ENCODE measurements at regions not wholly inside any gene's neighbourhood (a gene's known extent, or its start where the extent isn't known, plus 50 kb on each side); places are given as distances from the start of the nearest gene placed in this dataset.
A peak's percentile ranks its signal among the peaks of the same experiment; 100 is the strongest.

DNA sequence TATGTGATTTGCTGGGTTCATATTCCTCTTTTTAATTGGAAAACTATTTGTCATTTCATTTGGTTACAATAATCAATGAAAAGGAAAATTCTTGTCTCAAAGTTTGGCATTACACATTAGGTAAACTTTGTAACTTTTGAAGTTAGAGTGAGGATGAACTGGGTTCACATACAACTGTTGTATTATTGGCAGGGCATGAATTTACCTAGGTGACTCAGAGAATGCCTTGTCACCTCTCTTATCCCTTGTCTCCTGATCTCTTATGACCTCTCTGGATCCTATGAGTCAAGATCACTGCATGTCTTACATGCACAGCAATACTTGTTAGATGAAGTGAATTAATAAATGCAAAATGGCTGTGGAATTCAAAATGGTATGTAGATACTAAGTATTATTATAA, 563.4 kb upstream of the GCFC2 start:
- no peak for DNase-seq (ENCODE audit: low read depth in 3 of 3, low spot score in 2 of 3)

DNA sequence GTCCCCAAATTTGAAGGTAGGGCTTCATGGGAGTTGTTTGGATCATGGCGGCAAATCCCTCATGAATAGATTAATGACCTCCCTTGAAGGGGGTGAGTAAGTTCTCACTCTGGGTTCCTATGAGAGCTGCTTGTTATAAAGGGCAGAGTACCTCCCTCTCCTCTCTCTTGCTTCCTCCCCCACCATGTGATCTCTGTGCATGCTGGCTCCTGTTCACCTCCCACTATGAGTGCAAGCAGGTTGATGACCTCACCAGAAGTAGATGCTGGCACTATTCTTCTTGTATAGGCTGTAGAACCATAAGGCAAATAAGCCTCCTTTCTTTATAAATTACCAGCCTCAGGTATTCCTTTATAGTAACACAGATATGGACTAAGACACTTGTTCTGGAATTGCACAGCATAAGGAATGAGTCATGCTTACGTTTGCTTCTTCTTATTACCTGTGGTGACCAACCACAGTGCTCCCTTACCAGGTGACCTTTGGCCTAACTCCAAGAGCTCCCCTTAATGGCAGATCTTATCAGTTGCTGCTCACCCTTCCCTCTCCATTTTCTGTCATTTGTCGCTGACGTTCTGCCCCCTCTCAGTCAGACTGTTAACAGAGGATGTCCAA, 559.5 kb upstream of the GCFC2 start:
- DNase-seq (ENCODE audit: low read depth in 3 of 3, low spot score in 2 of 3), result no peak

GRCh38 chr2:76268902-76269620, 558.3 kb upstream of the GCFC2 start:
- no peak for DNase-seq (ENCODE audit: low read depth in 3 of 3, low spot score in 2 of 3)

- DNase-seq (ENCODE audit: low read depth in 3 of 3, low spot score in 2 of 3), result no peak
Observed at GRCh38 chr2:76268484-76268883, 557.8 kb upstream of the GCFC2 start.

DNA sequence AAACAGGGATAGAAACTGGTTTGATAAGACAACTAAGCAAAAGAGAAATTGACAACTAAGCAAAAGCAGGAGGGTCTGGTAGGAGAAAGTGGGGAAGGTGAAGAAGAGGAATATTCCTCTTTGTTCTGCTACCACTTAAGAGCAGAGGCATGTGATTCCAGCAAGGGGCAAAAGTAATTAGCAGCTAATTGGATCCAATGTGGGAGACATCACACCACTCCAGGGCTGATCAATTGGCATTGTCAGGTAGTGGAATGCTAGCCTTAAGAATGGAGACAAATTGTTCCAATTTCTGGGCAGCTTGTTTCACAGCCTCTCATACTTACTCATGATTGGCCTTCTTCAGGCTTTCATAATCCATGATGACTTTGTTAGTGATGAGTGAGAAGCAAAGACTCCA, 547.1 kb upstream of the GCFC2 start:
- DNase-seq (ENCODE audit: low read depth in 3 of 3, low spot score in 2 of 3), result no peak

DNA sequence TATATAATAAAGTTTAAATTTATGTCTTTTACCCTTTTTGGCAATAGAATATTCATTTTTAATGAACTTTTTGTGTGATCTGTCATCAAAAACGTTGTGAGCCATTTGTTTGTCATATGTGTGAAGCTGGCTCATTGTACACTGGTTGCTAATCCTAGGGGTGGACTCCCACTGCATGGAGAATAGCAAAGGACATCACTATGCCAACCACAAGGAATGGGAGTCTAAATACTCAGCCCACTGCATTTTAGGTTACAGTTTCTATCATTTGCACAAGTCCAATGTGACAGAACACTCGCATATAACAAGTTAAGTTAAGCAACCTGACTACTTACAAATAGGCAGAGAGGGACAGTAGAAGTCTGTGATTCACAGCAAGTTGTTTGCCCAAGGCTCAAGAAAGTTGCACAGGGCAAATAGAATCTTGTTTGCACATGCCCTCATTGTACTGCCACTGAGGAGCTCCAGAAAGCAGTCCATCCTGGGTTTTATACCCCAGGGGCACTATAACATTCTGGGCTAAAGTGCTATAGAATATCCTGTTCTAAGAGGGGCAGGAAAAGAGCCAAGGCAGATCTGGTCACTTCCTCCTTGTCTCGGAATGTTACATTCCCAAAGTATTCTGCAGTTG, 545.9 kb upstream of the GCFC2 start:
- no peak for DNase-seq (ENCODE audit: low read depth in 3 of 3, low spot score in 2 of 3)

GRCh38 chr2:76252704-76253103, 542.0 kb upstream of the GCFC2 start:
- DNase-seq (ENCODE audit: low read depth in 3 of 3, low spot score in 2 of 3), result no peak

DNA sequence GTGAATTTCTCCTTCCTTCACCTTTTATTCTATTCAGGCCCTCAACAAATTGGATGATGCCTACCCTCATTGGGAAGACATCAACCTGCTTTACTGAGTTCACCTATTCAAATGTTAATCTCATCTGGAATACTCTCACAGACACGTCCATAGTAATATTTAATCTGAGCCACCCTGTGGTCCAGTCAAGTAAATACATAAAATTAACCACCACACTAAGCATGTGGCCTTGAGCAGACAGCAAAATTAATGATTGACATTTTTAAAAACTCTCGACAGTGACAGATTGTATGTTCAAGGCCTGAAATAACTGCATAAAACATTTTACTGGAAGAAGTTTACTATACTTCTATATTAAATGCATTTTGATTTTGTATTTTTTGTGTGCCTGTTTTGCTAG, 540.6 kb upstream of the GCFC2 start:
- no peak for DNase-seq (ENCODE audit: low read depth in 3 of 3, low spot score in 2 of 3)

- no peak for DNase-seq (ENCODE audit: low read depth in 3 of 3, low spot score in 2 of 3)
Observed at GRCh38 chr2:76247006-76247405, 536.3 kb upstream of the GCFC2 start.

DNA sequence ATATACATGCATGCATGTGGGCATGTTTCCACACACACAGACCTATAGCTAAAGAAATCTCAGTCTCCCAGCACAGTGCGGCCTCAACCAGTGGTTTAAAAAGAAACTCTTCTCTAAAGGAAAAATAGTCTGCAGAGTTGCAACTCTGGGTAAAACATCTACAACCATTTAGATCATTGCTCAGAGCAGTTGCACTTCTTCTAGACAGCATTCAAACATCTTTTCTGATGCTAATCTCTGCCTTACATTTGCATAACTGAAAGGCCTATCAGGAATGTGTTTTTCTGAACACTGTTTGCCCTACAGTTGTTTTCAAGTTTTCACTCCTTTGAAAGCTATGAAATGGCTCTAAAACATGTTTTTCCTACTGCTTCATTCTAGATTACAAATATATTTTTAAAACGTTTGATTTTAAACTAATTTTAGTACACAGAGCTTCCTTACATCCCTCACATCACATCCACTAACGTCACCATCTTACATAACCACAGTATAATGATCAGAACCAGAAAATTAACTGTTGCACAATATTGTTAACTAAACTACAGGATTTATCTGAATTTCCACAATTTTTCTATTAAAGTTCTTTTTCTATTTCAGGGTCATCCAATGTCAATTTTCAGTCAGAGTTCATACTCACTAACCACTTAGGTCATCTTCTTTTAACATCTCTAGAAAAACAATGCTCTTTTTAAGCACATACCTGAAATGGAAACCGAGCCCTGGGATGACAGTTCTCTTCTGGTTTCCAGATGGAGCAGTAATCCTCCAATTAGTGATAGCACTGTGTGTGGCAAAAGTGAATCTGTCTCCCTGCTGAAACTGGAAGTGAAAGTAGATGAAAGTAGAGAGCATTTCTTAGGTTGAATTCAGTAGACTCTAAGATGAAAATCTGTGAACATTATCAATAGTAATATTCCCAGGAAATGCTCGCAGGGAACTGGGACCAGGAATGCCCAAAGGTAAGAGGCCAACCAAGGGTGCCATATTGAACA, 501.6 kb upstream of the GCFC2 start:
- no peak for DNase-seq (ENCODE audit: low read depth in 3 of 3, low spot score in 2 of 3)

GRCh38 chr2:76210551-76210950, 499.8 kb upstream of the GCFC2 start:
- no peak for DNase-seq (ENCODE audit: low read depth in 3 of 3, low spot score in 2 of 3)

DNA sequence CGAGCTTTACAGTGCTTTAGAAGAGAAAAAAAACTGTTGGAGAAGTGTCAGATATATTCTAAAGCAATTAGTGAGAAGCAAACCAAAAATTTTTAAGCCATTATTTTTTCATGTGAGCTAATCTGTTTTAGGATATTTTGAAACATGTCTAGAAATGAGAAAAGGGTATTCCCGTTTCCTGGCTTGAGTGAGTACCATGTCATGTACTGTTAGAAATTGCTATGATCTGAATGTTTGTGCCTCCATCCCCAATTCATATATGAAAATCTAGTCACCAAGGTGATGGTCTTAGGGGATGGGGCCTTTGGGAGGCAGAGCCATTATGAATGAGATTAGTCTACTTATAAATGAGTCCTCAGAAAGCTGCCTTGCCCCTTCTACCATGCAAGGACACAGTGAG, 493.3 kb upstream of the GCFC2 start:
- no peak for DNase-seq (ENCODE audit: low read depth in 3 of 3, low spot score in 2 of 3)

GRCh38 chr2:76202866-76203265, 492.2 kb upstream of the GCFC2 start:
- DNase-seq (ENCODE audit: low read depth in 3 of 3, low spot score in 2 of 3), result no peak

DNA sequence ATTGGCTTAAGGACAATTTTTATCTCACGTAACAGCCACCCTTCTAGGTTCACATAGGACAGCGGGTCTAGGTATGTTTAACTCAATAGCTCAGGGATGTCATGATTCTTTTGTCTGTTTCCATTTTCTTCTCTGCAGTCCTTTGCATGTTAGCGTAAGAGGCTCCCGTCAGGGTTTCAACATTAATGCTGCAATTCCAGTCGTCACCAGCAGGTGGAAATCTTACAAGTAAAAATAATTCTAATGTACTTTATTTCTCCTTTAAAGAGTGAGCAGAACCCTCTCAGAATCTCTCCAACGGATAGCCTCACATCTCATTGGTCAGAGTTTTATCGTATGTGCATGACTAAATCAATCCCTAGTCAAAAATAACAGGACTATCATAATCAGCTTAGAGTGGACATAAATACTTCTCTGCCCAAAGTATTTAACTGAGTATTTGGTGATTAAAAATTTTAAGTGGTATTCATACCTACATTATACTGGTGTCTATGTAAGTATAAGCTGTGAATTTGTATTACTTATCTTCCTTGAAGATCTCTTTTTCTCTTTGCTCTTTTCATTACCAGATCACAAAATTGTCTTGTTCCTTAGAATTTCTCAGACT, 487.2 kb upstream of the GCFC2 start:
- DNase-seq (ENCODE audit: low read depth in 3 of 3, low spot score in 2 of 3), result peak; percentile 62 to 69 (median 62)

DNA sequence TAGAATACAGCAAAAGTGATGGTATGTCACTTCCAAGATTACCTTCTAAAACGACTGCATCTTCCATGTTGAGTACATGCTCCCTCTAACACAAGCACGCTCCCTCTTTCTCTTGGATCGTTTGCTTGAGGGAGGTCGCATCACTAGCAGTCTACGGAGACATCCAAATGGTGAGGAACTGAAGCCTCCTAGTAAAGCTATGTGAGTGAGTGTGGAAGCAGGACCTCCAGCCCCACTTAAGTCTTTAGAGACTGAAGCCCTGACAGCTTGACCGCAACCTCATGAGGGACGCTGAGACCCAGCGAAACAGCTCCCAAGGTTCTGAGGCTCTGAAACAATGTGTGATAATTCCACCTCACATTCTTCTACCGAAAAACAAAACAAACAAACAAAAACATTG, 486.7 kb upstream of the GCFC2 start:
- DNase-seq (ENCODE audit: low read depth in 3 of 3, low spot score in 2 of 3), result no peak

- no peak for DNase-seq (ENCODE audit: low read depth in 3 of 3, low spot score in 2 of 3)
Observed at GRCh38 chr2:76194031-76194775, 483.5 kb upstream of the GCFC2 start.

DNA sequence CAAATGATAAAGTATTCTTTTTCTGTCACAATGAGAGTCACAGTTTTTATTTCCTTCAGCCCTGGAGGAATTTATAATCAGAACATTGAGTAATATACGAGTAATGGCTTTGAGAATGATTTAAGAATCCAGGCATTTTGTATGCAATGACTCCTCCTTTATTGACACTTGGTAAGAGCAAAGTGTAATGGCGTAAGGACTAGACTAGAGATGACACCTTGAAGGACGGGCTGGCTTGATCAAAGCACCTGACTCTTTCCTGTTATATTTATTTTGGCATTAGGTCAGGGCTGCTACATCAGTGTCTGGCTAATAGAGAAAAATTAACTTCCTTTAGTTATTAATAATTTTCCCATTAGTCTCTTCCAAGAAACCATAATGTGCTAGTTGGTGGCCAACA, 482.4 kb upstream of the GCFC2 start:
- DNase-seq (ENCODE audit: low read depth in 3 of 3, low spot score in 2 of 3), result no peak

GRCh38 chr2:76188334-76189008, 477.8 kb upstream of the GCFC2 start:
- no peak for DNase-seq (ENCODE audit: low read depth in 3 of 3, low spot score in 2 of 3)

- no peak for DNase-seq (ENCODE audit: low read depth in 3 of 3, low spot score in 2 of 3)
Observed at GRCh38 chr2:76187415-76187814, 476.7 kb upstream of the GCFC2 start.

Data from right renal cortex interstitium (tissue), 3 donors.